NCI-H2196 (cell line): ENCODE measurements at regions not wholly inside any gene's neighbourhood (a gene's known extent, or its start where the extent isn't known, plus 50 kb on each side); places are given as distances from the start of the nearest gene placed in this dataset.

Experiments
- DNase-seq: peaks from one replicate; lab custom pipeline; 2025; ENCODE audit not compliant: unreplicated experiment; lab: John Stamatoyannopoulos, UW

DNA sequence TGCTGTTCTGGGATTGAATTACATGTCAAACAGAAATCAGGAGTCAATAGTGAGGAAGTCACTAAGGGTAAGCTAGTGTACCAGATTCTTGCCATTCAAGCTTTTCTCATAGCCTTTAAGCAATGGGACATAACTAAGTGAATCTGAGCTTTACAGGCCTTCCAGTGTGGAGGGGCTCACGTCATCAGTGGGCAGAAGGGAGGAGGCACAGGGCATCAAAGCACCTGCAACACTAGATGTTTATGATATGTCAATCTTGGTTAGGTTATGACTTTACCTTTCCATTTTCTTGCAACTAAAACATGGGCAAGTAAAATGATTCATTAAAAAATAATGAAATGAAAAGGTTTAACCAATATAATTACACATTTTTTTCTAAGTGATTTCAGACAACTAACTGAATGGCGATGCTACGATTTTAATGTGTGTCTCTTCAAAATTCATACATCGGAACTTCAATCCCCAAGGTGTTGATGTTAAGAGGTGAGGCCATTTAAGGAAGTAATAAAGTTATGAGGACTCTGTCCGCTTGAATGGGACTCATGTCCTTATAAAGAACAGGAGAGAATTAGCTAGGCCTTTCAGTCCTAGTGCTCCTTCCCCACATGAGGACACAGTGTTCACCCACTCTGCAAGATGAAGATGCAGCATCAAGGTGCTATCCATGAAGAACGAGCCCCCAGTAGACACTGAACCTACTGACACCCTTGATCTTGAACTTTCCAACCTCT, 1169.2 kb upstream of the NXPH2 start:
- DNase-seq: no peak

DNA sequence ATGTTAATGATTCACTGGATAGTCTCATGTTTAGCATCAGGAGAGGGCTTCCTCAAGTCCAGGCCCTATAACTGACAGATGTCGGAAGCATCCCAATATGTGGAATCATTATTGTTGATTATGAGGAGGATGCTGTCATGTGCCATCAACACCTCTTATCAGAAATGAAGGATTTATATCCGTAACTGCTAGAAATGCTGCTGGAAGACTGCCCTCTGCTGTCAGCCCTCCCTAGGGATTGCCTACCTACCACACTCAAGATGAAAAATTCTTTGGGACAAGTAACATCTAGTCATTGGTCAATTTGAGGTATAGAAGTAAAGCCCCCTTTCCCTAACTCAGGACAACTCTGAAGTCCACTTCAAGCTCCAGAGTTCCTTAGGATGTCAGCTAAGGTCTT, 1166.5 kb upstream of the NXPH2 start:
- DNase-seq: no peak

DNA sequence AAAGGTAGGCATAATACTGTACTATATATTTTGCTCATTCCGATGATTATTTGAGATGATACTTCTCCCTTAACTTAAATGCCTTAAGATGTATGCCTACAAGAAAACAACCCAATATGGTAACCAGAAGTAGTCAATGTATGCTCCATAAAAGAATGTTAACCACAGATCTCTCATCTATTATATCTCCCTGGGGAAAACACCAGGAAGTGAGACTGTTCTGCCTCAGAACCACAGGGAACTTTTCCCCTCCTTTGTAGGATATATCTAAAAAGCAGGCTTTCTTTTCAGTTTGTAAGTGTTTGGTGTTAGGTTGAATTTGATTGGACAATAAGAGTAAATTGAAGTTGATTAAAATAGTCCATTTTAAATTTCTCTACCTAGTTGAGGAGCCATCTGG, 1160.5 kb upstream of the NXPH2 start:
- DNase-seq: no peak

DNA sequence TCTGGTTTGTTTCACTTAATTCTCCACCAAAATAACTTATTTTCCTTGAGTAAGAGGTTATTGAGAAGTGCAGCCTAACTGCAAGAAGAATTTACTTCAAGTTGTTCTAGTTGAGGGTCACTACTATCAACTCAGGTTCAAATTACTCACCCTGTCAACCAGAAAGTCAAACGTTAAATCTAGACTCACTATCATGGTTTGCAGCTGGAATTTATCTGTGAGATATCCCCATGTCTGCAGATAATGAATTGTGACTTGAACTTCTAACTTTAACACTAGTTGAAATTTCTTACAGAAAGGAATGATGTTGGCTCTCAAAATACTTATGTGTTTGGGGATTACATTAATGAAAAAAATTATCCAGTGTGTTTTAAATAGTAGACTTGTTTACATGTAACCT, 1145.7 kb upstream of the NXPH2 start:
- no peak for DNase-seq

DNA sequence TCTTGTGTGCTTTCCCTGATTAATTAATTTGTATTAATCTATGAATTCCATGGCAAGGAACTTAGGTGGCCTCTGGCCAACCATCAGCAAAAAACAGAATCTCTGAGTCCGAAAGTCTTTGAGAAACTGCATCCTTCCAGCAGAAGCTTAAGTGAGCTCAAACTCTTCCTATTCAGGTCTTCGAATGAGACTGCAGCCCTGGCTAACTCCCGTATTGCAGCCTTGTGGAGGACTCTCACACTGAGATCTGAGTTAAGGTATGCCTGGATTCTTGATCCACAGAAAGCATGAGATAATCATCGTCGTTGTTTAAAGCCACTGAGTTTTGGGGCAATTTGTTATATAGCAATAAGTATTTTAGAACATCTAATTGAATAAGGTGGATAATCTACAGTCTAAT, 1143.9 kb upstream of the NXPH2 start:
- no peak for DNase-seq

DNA sequence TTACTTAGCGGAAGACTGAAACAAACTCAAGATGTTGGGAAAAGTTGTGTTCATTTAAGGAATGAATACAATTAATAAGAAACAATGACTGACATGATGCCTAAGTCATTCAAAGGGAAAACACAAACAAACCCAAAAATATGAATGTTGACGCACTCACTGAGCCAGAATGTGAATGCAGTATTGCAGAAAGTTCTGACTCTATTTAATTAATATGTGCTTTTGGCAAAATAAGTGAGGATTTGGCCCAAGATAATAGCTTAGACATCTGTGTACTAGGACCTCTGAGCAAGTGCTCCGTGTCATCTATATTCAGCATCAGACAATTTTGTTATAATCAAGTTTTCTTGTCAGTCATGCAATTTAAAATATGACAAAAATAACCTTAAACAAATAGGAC, 1138.8 kb upstream of the NXPH2 start:
- DNase-seq: no peak

DNA sequence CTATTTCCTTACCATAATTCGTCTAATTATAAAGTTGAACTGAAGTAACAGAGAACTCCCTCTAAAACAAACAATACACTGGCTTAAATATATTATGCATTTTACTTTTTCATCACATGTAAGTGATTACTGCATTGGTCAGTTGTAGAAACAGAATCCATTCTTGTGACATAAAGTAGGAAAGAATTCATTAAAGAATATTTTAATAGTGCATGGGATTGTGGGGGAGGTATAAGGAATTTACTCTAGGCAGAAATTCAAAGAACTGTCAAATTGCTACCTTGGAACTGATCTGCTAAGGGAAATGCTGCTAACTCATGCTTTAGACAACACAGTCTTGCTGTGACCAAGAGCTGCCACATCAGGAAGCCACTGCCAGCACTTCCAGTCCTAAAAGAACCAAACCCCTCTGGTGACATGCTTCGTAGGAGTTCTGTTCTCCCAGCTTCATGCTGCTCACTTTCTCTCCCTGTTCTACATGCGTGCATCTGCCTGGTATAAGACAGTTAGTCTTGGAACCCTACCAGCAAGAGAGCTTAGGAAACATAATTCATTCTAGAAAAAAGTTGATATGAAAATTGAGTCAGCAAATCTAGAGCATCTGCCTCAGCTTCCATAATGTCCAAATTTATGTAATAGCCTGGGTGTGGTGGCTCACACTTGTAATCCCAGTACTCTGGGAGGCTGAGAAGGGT, 1137.6 kb upstream of the NXPH2 start:
- DNase-seq: no peak

DNA sequence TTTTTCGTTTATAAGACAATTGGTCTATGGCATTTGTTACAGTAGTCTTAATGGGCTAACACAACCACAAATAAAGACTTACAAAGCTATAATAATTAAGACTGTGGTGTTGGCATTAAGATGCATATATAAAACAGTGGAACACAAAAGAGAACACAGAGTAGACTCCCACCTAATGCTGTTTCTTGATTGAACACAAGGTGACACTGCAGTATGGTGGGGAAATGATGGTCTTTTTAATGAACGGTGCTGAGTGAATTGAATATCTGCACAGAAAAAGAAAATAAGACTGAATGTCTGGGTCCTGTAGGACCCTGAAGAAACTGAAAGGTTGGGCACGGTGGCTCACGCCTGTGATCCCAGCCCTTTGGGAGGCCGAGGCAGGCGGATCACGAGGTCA, 1136.6 kb upstream of the NXPH2 start:
- no peak for DNase-seq

DNA sequence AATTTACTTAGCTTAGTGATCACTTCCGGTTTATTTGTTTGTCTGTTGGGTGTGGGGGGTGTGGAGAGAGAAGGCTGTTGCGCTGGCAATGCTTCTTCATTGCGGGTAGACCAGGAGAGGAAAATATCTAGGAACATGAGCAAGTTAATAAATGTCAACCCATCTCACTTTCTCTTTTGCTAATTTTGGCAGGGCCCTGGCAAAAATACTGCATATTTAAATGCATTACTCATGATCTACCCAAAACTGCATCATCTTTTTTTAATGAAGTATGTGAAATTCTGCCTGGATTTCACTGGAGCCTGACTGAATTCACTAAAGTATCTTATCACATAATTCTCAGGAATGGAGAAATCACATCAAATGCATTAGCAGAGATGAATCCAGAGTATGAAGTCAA, 1131.0 kb upstream of the NXPH2 start:
- DNase-seq: no peak

DNA sequence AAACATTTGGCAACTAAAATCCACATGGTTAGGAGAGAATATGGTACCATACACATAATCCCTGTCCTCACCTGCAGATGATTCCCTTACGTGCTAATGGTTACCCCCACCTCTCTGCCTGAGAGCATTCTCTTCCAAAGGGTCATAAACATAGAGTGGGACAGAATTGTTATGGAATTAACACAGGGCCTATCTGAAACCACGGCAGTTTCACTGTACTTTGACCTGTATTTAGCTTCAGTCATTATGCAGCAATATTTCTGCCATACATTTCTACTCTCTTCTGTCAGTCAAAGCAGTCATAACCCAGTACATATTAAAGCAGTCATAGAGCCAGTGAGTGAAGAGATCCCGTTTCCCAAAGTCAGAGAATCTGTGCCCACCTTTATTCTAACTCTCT, 1128.9 kb upstream of the NXPH2 start:
- no peak for DNase-seq

DNA sequence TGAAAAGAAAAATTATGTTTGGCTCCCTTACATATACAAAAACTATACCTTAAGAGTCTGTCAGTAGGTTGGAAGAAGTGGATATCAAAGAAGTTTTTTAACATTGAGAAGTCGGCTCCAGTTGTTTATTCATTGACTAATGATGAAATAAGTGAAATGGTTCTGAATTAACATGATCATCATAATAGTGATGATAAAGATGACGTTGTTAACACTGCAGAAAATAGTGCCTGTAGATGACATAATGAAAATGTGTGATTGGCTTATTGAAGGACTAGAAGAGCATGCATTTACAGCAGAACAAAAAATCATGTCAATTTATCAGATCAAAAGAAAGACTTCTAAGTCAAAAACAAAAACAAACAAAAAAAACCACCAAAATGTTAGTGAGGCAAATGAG, 1125.4 kb upstream of the NXPH2 start:
- no peak for DNase-seq

DNA sequence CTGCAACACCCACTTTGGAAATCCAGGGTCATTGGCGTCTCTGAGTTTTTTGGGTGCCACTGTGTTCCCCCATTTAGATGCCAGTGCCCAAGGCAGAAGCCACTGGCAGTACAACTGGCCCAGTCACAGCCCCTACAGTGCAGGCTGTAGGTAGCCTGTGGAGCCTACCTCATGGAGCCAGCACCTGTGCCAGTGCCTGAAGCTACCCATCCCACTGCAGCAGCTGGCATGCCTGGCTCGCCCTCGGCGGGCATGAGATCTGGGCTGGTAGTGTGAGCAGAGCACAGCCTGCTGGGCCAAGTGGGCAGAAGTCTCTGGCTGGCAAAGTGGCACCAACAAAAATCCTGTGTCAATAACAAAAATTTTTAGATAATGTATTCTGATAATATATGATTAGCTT, 1111.4 kb upstream of the NXPH2 start:
- DNase-seq: no peak

DNA sequence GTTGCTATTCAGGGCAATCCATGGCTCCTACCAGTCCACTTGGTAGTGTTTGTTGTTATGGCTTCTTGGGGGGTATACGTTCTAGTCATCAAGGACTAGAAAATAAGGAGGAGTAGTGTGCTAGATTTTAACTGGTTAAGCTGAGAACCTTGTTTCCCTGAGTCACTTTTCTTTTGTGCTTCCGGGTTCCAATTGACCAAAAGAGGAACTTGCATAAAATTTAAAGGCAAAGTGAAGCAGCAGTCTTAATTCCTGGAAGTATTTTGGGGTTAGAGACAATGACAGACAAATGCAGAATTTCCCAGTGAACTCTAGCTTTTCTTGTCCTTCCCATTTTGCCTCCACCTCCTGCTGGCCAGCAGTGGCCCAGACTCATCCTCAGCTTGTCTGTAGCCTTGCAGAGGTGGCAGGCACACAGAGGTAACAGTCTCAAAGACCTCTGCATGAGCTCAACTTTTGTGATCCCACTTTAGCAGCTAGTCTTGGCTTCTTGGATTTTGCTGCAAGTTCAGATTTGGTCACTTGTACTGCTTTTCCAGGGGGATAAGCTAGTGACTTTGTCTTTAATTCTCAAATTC, 1105.8 kb upstream of the NXPH2 start:
- no peak for DNase-seq

DNA sequence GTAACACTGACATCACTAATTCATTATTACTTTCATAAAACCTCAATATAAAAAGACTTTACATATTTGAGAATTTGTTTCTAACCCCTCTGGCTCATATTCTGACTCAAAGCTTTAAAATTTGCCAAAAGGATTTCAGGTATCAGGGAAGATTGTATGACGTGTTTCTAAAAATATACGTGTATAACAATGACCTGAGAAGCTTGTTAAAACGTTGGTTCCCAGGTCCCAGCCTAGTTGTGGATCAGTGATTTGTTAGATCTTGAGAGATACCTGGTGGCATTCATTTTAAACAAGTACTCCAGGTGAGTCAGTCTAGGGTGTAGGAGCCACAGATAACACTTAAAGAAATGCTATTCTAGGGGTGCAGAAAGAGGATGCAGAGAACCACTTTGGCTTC, 1096.8 kb upstream of the NXPH2 start:
- DNase-seq: no peak

DNA sequence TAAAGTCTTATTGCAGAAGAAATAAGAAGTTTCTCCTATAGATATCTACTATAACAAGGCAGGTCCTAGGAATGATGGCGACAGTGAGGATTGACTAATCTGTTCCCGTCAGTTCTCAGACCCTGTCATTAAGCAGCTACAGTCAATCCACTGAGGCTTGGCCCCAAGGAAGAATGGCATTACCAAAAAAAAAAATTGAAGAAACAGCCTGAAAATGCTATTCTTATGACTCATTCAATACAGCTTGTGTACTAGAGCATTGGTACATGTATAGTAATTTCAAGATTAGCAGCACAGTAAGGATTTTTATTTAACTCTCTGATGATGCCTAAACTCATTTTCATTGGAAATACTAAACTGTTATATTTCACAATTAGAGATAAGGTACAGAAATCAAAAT, 1096.1 kb upstream of the NXPH2 start:
- no peak for DNase-seq

DNA sequence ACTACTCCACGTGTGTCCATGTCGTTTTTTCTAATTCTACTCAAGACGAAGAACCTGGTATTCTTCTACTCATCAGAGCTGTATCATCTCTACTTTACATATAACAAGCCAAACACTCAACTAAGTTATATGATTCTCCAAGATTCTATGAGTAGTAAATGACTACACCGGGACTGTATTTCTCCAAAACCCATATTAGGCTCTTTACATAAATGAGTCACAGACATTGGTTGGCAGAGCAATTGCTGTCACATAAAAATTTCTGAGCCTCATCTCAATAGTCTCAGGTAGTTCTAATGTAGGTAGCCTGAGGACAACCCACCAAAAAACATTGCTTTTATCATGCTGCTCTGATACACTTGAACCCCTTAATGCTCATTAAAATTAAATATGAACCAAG, 1092.3 kb upstream of the NXPH2 start:
- DNase-seq: no peak

DNA sequence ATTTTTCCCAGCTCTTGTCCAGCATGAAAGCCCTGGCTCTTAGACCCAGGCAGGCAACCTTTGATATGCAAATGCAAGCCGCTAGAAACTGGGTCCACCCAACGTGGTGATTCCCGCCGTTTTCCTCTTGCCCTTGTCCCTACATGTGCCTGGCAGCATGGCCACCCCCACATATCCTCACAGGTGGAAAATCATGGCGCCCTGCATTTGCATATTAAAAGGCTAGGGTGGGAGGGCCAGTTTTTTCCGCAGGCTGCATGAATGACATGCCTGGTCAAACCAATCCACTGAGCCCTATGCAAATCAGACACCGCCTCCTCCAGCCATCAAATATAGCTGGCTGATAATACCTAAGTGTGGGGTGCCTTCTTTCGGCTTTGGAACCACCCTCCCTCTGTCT, 1091.8 kb upstream of the NXPH2 start:
- no peak for DNase-seq

DNA sequence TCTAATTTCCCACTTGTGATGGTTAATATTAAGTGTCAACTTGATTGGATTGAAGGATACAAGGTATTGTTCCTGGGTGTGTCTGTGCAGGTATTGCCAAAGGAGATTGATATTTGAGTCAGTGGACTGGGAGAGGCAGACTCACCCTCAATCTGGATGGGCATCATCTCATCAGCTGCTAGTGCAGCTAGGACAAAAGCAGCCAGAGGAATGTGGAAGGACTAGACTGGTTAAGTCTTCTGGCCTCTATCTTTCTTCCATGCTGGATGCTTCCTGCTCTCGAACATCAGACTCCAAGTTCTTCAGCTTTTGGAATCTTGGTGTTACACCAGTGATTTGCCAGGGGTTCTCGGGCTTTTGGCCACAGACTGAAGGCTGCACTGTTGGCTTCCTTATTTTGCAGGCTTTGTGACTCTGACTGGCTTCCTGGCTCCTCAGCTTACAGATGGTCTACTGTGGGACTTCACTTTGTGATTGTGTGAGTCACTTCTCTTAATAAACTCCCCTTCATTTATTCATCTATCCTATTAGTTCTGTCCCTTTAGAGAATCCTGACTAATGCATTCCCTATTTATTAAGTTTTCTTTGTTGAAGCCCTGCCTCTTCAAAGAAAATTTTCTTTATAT, 1087.5 kb upstream of the NXPH2 start:
- DNase-seq: no peak

DNA sequence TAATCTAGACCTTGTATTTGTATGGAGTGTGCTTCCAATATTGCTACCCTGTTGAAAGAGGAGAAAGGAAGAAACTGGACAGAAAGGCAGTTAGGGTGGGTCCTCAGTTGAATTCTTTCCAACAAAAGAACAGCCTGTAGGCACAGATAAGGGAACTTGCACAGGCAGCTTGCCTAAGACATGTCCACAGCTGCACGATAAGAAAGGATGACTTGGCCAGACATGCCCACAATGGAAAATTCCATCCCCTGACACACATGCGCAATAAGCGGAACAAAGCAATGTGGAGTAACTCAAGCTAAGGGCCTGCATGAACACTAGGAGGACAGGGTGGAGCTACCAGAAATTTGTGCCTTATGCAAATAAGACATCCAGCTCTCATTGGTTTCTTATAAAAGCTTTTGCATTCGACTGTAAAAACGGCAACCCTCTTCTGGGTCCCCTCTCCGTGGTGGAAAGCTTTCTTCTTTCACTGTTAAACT, 1084.7 kb upstream of the NXPH2 start:
- no peak for DNase-seq

DNA sequence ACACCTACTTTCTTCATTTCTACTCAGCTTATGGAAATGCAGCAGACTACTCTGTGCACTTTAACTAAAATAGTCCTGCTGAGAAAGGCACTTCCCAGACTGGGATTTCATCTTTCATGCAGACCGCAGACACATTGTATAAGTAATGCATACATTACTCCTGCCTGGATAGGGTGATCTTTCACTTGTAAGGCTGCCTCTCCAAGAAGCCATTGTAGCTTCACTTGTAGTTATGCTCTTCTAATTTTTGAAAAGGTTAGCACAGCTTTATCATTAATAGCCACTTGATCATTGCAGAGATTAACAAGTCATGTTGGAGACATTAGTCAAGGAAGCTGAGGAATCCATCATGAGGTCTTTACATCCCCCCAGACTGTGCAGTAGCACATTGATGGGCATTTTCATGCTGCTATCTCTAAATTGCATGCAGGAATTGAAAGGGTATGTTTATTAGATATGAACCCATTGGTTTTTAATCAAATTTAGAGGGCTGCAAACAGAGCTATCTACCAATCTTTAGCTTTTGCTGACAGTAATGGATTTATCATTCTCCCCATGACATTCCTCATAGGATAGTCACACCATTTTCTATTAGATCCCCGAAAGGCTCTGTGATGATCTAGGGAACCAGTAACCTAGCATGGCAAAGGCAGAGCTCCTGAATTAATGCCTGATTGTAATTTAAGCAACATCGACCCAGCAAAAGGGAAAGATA, 1074.7 kb upstream of the NXPH2 start:
- DNase-seq: no peak

DNA sequence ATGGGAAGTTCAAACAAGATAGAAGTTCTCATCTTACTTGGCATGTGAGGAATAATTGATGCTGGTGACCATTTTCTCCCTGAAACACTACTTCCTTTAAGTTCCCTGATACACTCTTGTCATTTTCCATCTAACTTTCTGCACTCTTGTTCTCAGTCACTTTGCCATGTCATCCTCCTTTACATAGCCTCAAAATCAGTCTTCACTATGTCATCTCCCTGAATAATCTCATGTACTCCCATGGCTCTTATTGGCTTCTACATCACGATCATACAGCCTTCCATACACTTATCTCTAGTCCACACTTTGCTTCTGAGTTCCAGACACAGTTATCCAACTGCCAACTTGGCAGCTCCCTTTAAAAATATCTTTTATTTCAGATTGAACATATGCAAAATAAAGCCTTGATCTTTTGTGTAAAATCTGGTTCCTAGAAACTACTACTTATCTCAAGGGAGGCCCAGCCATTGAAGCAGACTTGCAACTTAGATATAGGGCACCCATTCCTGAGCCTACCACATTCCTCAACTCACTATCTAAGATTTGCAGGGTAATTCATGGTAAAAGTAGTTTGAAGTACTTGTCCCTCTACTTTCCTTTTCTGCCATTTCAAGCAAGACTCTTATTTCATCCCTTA, 1070.2 kb upstream of the NXPH2 start:
- DNase-seq: no peak
